Activated T-helper 17 cell treated with anti-CD3 and anti-CD28 coated beads, Interleukin-2, amount 50 U/mL, for 72 hours (primary cell): ENCODE measurements at regions not wholly inside any gene's neighbourhood (a gene's known extent, or its start where the extent isn't known, plus 50 kb on each side); places are given as distances from the start of the nearest gene placed in this dataset.

ENCODE experiments used
- ATAC-seq: fragments of 150-1000 bp; cut with Tn5 transposase; replicated peaks from 2 replicates; pipeline ENCODE4 v1.10.0; 2021; ENCODE audit warnings: mild to moderate bottlenecking, moderate library complexity
- H3K27ac Mint-ChIP-seq: one replicate; pipeline ENCODE4 v1.8.0; 2022; ENCODE audit warnings: mixed read lengths
- H3K27me3 Mint-ChIP-seq: one replicate; pipeline ENCODE4 v1.8.0; 2022; ENCODE audit warnings: mixed read lengths
- H3K36me3 Mint-ChIP-seq: one replicate; pipeline ENCODE4 v1.8.0; 2022; ENCODE audit warnings: low read depth, mild to moderate bottlenecking, mixed read lengths
- H3K4me1 Mint-ChIP-seq: one replicate; pipeline ENCODE4 v1.8.0; 2022; ENCODE audit warnings: mixed read lengths
- H3K4me3 Mint-ChIP-seq: one replicate; pipeline ENCODE4 v1.8.0; 2022; ENCODE audit warnings: mild to moderate bottlenecking, mixed read lengths
- H3K9me3 Mint-ChIP-seq: one replicate; pipeline ENCODE4 v1.8.0; 2022; ENCODE audit warnings: mixed read lengths

- H3K27ac Mint-ChIP-seq, result no peak overlapping the region
- no peaks in the 10 kb centered on the region for H3K27me3 Mint-ChIP-seq
- peaks cover 31% of the 10 kb centered on the region for H3K9me3 Mint-ChIP-seq
- no peaks in the 10 kb centered on the region for H3K36me3 Mint-ChIP-seq
- H3K4me3 Mint-ChIP-seq, result no peak overlapping the region
- no peak for ATAC-seq
- H3K4me1 Mint-ChIP-seq, result no peaks in the 10 kb centered on the region
Observed at GRCh38 chr18:55838319-55838718, 250.3 kb upstream of the TCF4 start.

DNA sequence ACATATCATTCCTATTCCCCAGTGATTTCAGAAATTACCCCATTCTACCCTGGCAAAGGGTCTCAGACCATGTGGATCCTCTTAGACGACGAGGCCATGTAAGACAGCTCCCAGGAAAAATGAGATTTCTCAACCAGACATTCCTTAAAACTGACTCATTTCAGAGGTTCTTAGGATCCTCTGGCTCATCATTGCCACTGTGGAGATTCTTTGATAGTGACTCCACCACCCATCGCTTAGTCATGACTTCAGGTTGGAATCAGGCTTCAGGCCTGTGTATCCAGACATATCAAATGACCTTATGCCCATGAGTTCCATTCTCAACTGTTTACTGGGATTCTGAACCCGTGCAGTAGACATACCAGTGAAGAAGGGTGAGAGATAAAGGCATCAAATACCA lies 245.6 kb upstream of the TCF4 start:
- Mint-ChIP-seq H3K4me3 (no peak overlapping the region), H3K4me1 (no peaks in the 10 kb centered on the region), H3K36me3 (no peaks in the 10 kb centered on the region), H3K27me3 (no peaks in the 10 kb centered on the region), H3K27ac (no peak overlapping the region), H3K9me3 (peaks cover 25% of the 10 kb centered on the region)
- no peak for ATAC-seq

- H3K27ac Mint-ChIP-seq, result no peak overlapping the region
- H3K4me1 Mint-ChIP-seq, result no peaks in the 10 kb centered on the region
Observed at GRCh38 chr18:55830544-55830943, 242.6 kb upstream of the TCF4 start.

DNA sequence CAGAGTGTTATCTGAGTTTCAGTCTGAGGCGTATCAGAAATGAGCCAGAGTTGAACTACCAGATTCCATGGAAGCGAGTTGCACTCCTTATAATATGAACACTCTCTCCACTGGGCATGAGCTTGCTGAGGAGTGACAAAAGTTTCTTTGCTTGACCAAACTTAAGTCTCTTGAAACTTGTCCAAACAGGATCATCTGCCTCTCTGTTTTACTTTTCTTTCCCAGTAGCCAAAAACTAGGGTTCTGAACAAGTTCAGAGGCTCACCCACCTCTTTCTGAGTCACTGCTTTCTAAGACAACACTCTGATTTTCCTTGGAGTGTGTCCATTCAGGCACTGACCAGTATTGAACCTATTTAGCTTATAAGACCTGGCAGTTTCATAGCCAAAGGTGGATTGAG lies 233.2 kb upstream of the TCF4 start:
- peaks cover 11% of the 10 kb centered on the region for H3K9me3 Mint-ChIP-seq
- H3K4me3 Mint-ChIP-seq, result no peak overlapping the region
- no peak for ATAC-seq
- H3K4me1 Mint-ChIP-seq, result no peaks in the 10 kb centered on the region
- no peaks in the 10 kb centered on the region for H3K36me3 Mint-ChIP-seq
- H3K27ac Mint-ChIP-seq, result no peak overlapping the region
- H3K27me3 Mint-ChIP-seq, result no peaks in the 10 kb centered on the region

More at GRCh38 chr18:55830544-55830943, 242.6 kb upstream of the TCF4 start:
- Mint-ChIP-seq H3K36me3 (no peaks in the 10 kb centered on the region), H3K4me3 (no peak overlapping the region), H3K9me3 (peaks cover 17% of the 10 kb centered on the region), H3K27me3 (no peaks in the 10 kb centered on the region)
- ATAC-seq, result no peak

GRCh38 chr18:55819448-55819847 lies 231.5 kb upstream of the TCF4 start:
- Mint-ChIP-seq H3K4me3 (no peak overlapping the region), H3K4me1 (no peaks in the 10 kb centered on the region), H3K36me3 (no peaks in the 10 kb centered on the region), H3K27me3 (no peaks in the 10 kb centered on the region), H3K9me3 (peaks cover 8% of the 10 kb centered on the region), H3K27ac (no peak overlapping the region)
- no peak for ATAC-seq

GRCh38 chr18:55818284-55818683 lies 230.3 kb upstream of the TCF4 start:
- no peak for ATAC-seq
- H3K27ac Mint-ChIP-seq, result no peak overlapping the region
- no peaks in the 10 kb centered on the region for H3K4me1 Mint-ChIP-seq
- H3K9me3 Mint-ChIP-seq, result peaks cover 8% of the 10 kb centered on the region
- H3K27me3 Mint-ChIP-seq, result no peaks in the 10 kb centered on the region
- no peak overlapping the region for H3K4me3 Mint-ChIP-seq
- H3K36me3 Mint-ChIP-seq, result no peaks in the 10 kb centered on the region

DNA sequence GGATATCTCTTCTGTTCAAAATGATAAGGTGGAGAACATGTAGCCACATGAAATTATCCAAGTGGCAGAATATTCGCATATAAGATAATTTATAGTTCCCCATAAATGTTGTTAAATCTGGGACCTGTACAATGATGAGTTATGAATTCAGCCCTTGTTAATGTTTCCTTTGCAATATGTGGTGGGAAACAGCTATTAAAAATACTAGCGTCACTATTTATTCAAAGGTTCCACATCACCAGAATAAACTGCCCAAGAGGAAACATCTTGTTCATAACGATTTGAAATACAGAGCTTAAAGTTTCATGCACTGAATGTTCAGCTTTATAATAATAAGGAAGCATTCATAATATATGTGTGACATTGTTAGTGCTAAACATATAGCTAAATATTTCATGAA lies 223.9 kb upstream of the TCF4 start:
- ATAC-seq, result no peak
- H3K36me3 Mint-ChIP-seq, result no peaks in the 10 kb centered on the region
- no peaks in the 10 kb centered on the region for H3K27me3 Mint-ChIP-seq
- no peak overlapping the region for H3K27ac Mint-ChIP-seq
- H3K4me1 Mint-ChIP-seq, result no peaks in the 10 kb centered on the region
- H3K9me3 Mint-ChIP-seq, result peaks cover under 1% of the 10 kb centered on the region
- H3K4me3 Mint-ChIP-seq, result no peak overlapping the region

DNA sequence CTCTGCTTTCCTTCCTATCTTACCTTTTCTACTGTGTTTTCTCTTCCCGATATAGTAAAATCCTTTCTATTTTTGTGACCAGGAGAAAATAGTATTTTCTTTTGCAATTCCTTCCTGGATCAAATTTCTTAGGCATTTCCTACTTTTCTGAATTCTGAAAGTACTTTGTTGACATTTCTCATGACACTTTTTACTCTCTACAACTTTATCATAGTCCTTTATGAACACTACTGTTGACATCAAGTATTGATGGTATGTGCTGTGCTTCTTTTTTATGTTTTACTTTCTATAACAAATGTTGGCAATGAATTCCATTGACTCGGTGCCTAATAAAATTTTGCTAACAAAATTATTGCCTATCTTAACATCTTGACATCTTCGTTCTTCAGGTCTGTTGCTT lies 217.7 kb upstream of the TCF4 start:
- ATAC-seq, result no peak
- H3K9me3 Mint-ChIP-seq, result peaks cover 20% of the 10 kb centered on the region
- no peaks in the 10 kb centered on the region for H3K36me3 Mint-ChIP-seq
- no peak overlapping the region for H3K27ac Mint-ChIP-seq
- H3K4me3 Mint-ChIP-seq, result no peak overlapping the region
- H3K27me3 Mint-ChIP-seq, result no peaks in the 10 kb centered on the region
- no peaks in the 10 kb centered on the region for H3K4me1 Mint-ChIP-seq

DNA sequence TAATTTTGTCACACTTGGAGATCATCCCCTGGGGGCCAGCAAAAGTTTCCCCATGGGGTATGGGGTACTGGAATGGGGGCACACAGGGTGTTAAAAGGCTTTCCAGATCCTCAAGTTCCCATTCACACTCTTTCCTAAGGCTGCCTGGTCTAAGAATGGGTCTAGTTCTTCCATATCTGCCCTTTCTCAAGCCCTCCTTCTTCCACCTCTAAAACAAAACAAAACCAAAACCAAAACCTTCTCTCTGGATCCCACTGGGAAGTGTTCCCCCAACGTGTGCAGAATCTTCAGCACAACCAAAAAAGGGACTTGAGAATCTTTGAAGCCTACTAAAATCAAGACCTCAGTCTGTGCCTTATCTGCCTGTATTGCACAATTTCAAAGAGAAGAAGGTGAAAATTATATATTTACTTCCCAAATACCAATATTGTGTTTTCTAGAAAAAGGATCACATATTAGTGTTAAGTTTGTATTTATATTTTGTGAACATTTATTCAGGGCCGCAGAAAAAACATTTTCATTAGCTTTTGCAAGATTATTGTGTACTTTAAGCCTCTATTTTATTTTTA lies 207.2 kb upstream of the TCF4 start:
- Mint-ChIP-seq H3K4me1 (no peaks in the 10 kb centered on the region), H3K9me3 (peaks cover 8% of the 10 kb centered on the region)
- ATAC-seq, result no peak

GRCh38 chr18:55794288-55795052 lies 206.5 kb upstream of the TCF4 start:
- Mint-ChIP-seq H3K27me3 (no peaks in the 10 kb centered on the region), H3K27ac (no peak overlapping the region), H3K4me3 (no peak overlapping the region), H3K4me1 (no peaks in the 10 kb centered on the region), H3K9me3 (peaks cover 8% of the 10 kb centered on the region), H3K36me3 (no peaks in the 10 kb centered on the region)
- ATAC-seq, result no peak

More for the DNA sequence above, 207.2 kb upstream of the TCF4 start:
- Mint-ChIP-seq H3K27me3 (no peaks in the 10 kb centered on the region), H3K27ac (no peak overlapping the region), H3K4me3 (no peak overlapping the region), H3K36me3 (no peaks in the 10 kb centered on the region)

DNA sequence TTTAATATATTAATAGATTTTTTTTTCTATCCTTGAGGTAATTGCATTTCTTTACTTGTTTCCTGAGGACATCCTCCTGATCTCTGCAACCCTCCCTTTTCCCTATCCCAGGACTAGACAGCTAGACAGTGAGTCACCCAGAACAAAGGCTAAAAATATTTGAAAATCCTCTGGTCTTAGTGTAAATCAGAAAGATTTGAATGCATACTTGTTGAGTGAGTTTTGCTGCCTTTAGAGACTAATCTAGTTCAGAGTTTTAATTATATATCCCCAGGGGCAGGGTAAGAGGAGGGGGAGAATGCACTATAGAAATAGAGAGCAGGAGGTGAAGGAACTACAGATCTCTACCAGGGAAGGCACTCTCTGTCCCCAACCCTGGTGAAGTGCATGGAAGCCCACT lies 202.3 kb upstream of the TCF4 start:
- Mint-ChIP-seq H3K36me3 (no peaks in the 10 kb centered on the region), H3K27ac (no peak overlapping the region), H3K4me3 (no peak overlapping the region), H3K9me3 (peaks cover 12% of the 10 kb centered on the region), H3K27me3 (no peaks in the 10 kb centered on the region), H3K4me1 (no peaks in the 10 kb centered on the region)
- no peak for ATAC-seq

DNA sequence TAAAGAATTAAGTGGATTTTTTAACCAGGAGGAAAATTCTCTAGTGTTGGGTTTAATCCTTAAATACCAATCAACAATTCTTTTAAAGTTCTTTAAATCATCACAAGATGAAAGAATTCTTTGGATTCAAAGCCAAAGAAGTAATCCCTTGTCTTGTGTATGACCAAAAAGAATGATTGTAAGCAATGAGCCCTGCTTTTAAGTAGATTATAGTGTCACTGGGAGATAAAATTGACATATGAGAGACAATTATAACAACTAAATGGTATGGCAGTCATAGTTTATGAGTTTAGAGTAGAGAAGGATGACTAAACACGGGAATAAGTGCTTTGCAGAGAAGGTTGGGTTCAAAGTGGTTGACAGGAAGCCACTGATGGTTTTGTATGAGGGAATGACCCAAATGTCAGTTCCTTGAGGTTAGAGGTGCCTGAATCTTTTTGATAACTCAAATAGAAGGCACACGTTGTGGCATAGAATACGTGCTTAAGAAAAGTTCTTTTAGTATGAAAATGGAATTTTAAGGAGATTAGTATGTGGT lies 199.6 kb upstream of the TCF4 start:
- ATAC-seq, result no peak
- Mint-ChIP-seq H3K27ac (no peak overlapping the region), H3K27me3 (peaks cover 3% of the 10 kb centered on the region), H3K4me1 (no peaks in the 10 kb centered on the region), H3K36me3 (no peaks in the 10 kb centered on the region), H3K4me3 (no peak overlapping the region), H3K9me3 (peaks cover 12% of the 10 kb centered on the region)

GRCh38 chr18:55786651-55787272 lies 198.8 kb upstream of the TCF4 start:
- H3K4me3 Mint-ChIP-seq, result no peak overlapping the region

DNA sequence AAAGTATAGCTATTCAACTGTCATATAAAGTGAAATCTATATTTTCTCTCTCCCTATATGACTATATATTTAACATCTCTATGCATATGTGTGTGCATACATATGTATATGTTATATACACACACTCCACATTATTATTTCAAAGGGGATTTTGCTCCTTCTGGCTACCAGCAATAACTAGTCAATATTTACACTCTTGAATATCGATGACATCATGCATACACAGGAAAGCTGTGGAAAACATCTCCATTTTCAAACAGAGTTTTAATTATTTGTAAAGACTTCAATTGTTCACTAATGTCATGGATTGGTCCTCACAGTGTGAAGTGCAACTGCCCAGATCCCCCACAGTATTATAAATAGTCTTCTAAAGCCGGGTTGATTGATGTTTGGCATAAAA lies 195.9 kb upstream of the TCF4 start:
- Mint-ChIP-seq H3K4me3 (no peak overlapping the region), H3K4me1 (no peaks in the 10 kb centered on the region), H3K36me3 (no peaks in the 10 kb centered on the region), H3K27ac (no peak overlapping the region), H3K27me3 (peaks cover 11% of the 10 kb centered on the region), H3K9me3 (peaks cover 8% of the 10 kb centered on the region)
- ATAC-seq, result no peak

More at GRCh38 chr18:55786651-55787272, 198.8 kb upstream of the TCF4 start:
- ATAC-seq, result no peak
- peaks cover 4% of the 10 kb centered on the region for H3K27me3 Mint-ChIP-seq
- no peaks in the 10 kb centered on the region for H3K36me3 Mint-ChIP-seq
- H3K27ac Mint-ChIP-seq, result no peak overlapping the region
- H3K4me1 Mint-ChIP-seq, result no peaks in the 10 kb centered on the region
- peaks cover 12% of the 10 kb centered on the region for H3K9me3 Mint-ChIP-seq

- Mint-ChIP-seq H3K4me3 (no peak overlapping the region), H3K36me3 (no peaks in the 10 kb centered on the region), H3K27me3 (peaks cover 15% of the 10 kb centered on the region), H3K9me3 (peaks cover 3% of the 10 kb centered on the region), H3K27ac (no peak overlapping the region), H3K4me1 (no peaks in the 10 kb centered on the region)
- no peak for ATAC-seq
Observed at GRCh38 chr18:55781481-55781957, 193.5 kb upstream of the TCF4 start.
